ENCODE measurements at regions not wholly inside any gene's neighbourhood (a gene's known extent, or its start where the extent isn't known, plus 50 kb on each side); places are given as distances from the start of the nearest gene placed in this dataset.

DNA sequence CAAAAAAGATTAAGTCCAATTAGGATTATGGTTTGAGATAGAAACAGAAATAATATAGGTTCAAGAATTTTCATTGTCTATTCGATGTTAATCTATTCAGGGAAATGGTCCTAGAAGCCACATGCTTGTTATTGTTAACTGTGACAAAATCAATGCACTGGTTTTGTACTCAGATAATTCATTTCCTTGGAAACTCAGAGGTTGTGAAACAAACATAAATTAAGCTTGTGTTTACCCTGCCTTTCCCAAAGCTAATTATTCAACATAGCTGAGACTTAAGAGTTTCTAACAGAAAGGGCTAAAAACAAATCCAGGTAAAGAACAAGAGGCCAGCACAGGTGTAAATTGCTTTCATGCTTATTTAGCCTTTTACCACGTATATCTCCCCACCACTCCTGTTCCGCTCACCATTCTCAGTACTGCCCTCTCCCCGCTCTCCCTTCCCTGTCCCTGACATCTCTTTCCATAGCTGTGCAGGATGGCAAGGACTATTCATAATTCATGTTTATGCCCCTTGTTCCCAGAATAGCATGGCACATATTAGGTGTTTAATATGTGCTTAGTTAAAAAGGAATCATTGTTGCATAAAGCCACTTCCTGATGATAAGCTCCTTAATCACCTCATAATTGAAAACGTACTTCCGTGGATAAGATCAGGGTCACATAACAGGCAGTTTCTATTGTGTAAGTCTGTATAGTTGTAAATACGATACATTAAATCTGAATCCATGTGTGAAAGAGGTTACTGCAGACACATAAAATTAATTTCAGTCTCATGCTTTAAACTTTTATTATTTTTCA is 131.8 kb upstream of the USP15 start:
- CTCF ChIA-PET: interaction anchor here (0.6 kb wide), 1 partner anchor 412 kb away, joined by 3 read pairs; no protein-coding TSS in a partner anchor
- Mint-ChIP-seq H3K4me1 (ENCODE audit: low read depth) (peaks cover 2% of the 10 kb centered on the region), H3K4me3 (no peak overlapping the region), H3K9me3 (no peaks in the 10 kb centered on the region), H3K27ac (no peak overlapping the region), H3K27me3 (ENCODE audit: low read depth) (peaks cover 3% of the 10 kb centered on the region), H3K36me3 (ENCODE audit: low read depth) (no peaks in the 10 kb centered on the region)
- DNase-seq: no peak
- intact Hi-C loops (cut with micrococcal nuclease): loop anchor here (10.0 kb wide), 1 partner anchor 1444 kb away; no protein-coding TSS in a partner anchor

DNA sequence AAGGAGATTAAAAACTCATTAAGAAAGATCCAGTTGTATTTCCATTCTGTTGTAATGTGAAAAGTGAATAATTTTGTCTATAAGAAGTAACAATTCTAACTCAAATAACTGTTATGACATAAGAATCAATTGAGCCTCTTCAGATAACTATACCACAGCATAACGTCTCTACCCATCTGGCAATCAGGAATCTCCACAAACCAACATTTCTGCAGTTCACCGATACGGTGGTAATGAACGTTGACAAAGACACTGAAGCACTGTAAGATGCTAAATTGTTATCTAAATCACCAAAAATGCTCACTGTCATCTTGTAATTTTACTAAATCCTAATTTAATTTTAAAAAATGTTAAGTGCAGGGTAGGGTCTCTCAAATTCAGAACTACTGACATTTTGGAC is 130.9 kb upstream of the USP15 start:
- H3K4me3 Mint-ChIP-seq: no peak overlapping the region

DNA sequence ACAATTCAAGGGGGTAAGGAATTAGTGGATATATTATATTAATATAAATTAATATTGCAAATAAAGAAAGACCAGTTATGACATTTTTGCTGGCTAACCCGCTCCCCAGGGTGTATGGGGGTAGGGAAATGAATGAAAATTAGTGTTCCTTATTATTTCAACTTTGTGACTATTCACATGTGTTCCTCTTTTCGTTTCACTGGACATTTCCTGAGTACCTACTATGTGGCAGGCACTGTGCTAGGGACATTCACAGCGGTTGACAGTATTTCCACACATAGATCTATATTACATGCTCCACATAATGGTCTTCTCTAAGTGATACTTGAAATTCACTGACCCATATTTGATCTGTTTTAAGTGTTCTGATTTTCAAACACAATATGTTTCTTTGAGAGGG is 129.8 kb upstream of the USP15 start:
- Mint-ChIP-seq H3K27me3 (ENCODE audit: low read depth) (no peaks in the 10 kb centered on the region), H3K4me1 (ENCODE audit: low read depth) (no peaks in the 10 kb centered on the region), H3K36me3 (ENCODE audit: low read depth) (no peaks in the 10 kb centered on the region), H3K9me3 (no peaks in the 10 kb centered on the region), H3K4me3 (no peak overlapping the region), H3K27ac (no peak overlapping the region)
- intact Hi-C loops (cut with micrococcal nuclease): no loop called here
- no peak for DNase-seq
- CTCF ChIA-PET: no interaction called here

More for the DNA sequence above, 130.9 kb upstream of the USP15 start:
- Mint-ChIP-seq H3K36me3 (ENCODE audit: low read depth) (no peaks in the 10 kb centered on the region), H3K27ac (no peak overlapping the region), H3K27me3 (ENCODE audit: low read depth) (no peaks in the 10 kb centered on the region), H3K4me1 (ENCODE audit: low read depth) (no peaks in the 10 kb centered on the region), H3K9me3 (no peaks in the 10 kb centered on the region)
- DNase-seq: no peak
- intact Hi-C loops (cut with micrococcal nuclease): loop anchor here (10.0 kb wide), 1 partner anchor 1444 kb away; no protein-coding TSS in a partner anchor
- CTCF ChIA-PET: no interaction called here

DNA sequence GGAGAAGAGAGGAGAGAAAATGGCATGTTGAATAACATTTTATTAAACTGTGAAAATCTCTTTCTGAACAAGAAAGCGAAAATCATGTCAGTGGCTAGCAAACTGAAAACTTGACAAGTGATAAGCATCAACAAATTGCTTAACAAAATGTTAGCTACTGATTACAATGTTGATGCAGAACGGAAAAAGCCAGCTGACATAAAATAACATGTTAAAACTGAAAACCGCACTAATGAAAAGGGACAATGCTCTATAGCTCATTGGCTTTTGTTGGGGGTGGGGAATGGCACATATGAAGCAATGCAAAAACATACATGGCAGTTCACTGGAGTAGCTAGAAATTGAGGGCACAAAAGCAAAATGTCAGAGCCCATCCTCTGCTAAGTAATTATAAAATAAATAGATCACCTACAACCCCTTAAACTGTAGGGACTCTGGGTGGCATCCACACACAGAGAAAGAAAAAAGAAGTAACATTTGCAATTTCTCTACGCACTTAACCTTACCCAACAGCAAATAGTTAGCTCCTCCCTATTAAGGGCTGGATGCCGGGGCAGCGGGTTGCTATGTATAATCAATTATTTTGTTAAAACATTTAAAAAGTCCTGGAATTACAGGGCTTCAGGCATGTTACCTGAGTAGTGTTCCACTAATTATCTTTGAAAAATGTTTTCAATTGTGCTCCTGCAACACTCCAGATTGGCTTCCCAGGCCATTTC is 129.2 kb upstream of the USP15 start:
- H3K27me3 Mint-ChIP-seq (ENCODE audit: low read depth): no peaks in the 10 kb centered on the region
- no peaks in the 10 kb centered on the region for H3K4me1 Mint-ChIP-seq (ENCODE audit: low read depth)
- H3K27ac Mint-ChIP-seq: no peak overlapping the region
- intact Hi-C loops (cut with micrococcal nuclease): no loop called here
- H3K4me3 Mint-ChIP-seq: no peak overlapping the region
- no peaks in the 10 kb centered on the region for H3K36me3 Mint-ChIP-seq (ENCODE audit: low read depth)
- DNase-seq: no peak
- no peaks in the 10 kb centered on the region for H3K9me3 Mint-ChIP-seq
- CTCF ChIA-PET: no interaction called here

DNA sequence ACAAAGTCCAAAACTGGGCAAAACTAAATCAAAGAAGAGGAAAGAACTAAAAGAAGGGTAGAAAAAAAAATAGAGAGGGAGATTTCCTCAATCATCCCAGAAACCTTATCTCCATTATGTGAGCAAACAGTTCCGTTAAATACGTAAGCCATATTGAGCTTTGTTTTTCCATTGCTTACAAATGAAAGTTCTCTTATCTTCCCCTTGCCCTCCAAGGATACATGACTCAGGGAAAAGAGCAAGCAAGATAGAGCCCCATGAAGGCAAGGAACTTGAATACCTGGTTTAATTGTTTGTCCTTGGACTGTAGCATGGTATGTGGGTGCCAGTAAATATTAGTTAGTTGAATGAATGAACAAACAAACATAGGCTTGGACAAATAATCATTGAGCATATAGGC is 126.8 kb upstream of the USP15 start:
- DNase-seq: no peak
- no peaks in the 10 kb centered on the region for H3K36me3 Mint-ChIP-seq (ENCODE audit: low read depth)
- no peaks in the 10 kb centered on the region for H3K9me3 Mint-ChIP-seq
- no peaks in the 10 kb centered on the region for H3K4me1 Mint-ChIP-seq (ENCODE audit: low read depth)
- no peaks in the 10 kb centered on the region for H3K27me3 Mint-ChIP-seq (ENCODE audit: low read depth)
- no peak overlapping the region for H3K27ac Mint-ChIP-seq
- CTCF ChIA-PET: no interaction called here
- no peak overlapping the region for H3K4me3 Mint-ChIP-seq
- intact Hi-C loops (cut with micrococcal nuclease): no loop called here

DNA sequence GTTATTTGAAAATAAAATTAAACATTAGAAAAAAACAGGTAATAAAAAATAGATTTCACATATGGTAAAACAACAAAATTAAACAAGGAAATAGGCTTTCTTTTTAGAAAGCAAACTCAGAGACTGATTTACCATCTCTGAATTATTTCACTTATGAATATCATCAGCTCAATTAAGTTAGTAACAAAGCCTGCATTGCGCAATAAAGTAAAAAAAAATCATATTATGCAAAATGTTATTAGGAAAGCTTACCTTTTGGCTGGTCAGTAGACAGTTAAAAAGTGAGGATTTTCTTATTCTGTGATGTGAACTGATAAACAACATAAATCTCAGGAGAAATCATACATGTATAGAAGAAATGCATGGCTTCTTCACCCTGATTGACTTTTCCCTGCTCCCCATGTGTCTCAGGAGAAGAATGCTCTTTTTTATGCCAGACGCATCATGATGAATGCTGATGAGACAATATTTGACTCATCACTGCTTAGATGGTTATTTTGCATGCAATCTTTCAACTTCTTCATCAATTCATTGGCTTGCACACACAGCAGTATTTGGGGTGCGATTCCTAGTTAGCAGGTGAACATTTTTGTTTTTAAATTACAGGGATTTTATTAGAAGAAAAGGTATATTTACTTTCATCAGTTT is 124.5 kb upstream of the USP15 start:
- Mint-ChIP-seq H3K27ac (no peak overlapping the region), H3K4me1 (ENCODE audit: low read depth) (no peaks in the 10 kb centered on the region), H3K9me3 (no peaks in the 10 kb centered on the region), H3K4me3 (no peak overlapping the region), H3K27me3 (ENCODE audit: low read depth) (no peaks in the 10 kb centered on the region), H3K36me3 (ENCODE audit: low read depth) (no peaks in the 10 kb centered on the region)
- no peak for DNase-seq
- CTCF ChIA-PET: interaction anchor here (0.9 kb wide), 1 partner anchor 12 kb away, joined by 3 read pairs; no protein-coding TSS in a partner anchor
- intact Hi-C loops (cut with micrococcal nuclease): no loop called here

DNA sequence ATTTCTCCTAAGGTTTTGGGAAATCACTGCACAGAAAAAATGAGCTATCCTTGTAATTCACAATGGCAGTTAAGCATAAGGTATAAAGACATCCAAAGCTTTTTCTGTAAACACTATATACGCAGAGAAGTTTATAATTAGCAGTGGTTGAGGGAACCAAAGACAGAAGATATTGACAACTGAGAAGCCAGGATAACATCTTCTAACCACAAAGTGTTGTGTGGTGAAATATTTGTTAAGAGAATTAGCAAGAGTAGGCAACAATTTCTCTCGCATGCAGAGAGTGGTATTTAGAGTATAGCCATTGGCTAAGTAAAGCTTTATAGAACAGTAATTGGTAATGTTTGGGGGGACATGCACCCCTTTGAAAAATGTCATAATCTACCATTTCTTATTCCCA is 123.7 kb upstream of the USP15 start:
- no peak for DNase-seq
- no peaks in the 10 kb centered on the region for H3K9me3 Mint-ChIP-seq
- no peaks in the 10 kb centered on the region for H3K36me3 Mint-ChIP-seq (ENCODE audit: low read depth)
- H3K4me1 Mint-ChIP-seq (ENCODE audit: low read depth): no peaks in the 10 kb centered on the region
- CTCF ChIA-PET: interaction anchor here (0.7 to 0.9 kb wide), 2 partner anchors 12 to 188 kb away, joined by 3 read pairs; no protein-coding TSS in a partner anchor
- no peak overlapping the region for H3K4me3 Mint-ChIP-seq
- intact Hi-C loops (cut with micrococcal nuclease): no loop called here
- H3K27me3 Mint-ChIP-seq (ENCODE audit: low read depth): no peaks in the 10 kb centered on the region
- H3K27ac Mint-ChIP-seq: no peak overlapping the region

DNA sequence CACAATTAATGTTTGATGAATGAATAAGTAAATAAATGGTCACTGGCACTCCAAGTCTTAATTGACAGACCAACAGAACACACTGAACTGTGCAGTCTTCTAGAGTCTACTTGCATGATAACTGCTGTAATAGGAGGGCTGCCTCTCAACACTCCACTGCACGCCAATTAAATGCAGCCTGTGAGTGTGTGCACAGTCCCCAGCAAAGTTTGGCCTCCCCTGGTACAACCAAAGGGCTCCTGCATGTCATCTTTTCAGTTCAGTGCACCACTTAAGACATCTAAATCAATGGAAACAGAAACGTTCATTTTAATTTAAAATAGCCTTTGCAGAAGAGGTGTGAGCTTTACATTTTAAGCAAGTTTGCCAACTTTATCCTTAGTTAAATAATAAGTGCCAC is 121.7 kb upstream of the USP15 start:
- intact Hi-C loops (cut with micrococcal nuclease): no loop called here
- no peaks in the 10 kb centered on the region for H3K4me1 Mint-ChIP-seq (ENCODE audit: low read depth)

DNA sequence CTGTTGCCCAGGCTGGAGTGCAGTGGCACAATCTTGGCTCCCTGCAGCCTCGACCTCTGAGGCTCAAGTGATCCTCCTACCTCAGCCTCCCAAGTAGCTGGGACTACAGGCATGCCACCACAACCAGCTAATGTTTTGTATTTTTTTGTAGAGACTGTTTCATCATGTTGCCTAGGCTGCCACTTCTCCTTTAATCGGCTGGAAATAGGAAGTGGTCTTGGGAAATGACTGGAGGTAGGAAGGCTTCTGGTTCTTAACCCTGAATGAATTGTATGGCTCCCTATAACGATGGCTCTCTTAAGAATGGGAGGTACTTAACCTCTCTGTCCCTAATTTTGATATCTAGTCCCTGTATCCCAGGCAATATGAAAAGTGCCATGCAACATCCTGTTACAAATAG is 113.9 kb upstream of the USP15 start:
- no peaks in the 10 kb centered on the region for H3K27me3 Mint-ChIP-seq (ENCODE audit: low read depth)
- peaks cover 1% of the 10 kb centered on the region for H3K9me3 Mint-ChIP-seq
- no peak overlapping the region for H3K4me3 Mint-ChIP-seq
- intact Hi-C loops (cut with micrococcal nuclease): no loop called here
- CTCF ChIA-PET: no interaction called here
- no peaks in the 10 kb centered on the region for H3K4me1 Mint-ChIP-seq (ENCODE audit: low read depth)
- H3K27ac Mint-ChIP-seq: no peak overlapping the region
- H3K36me3 Mint-ChIP-seq (ENCODE audit: low read depth): no peaks in the 10 kb centered on the region
- DNase-seq: no peak

More for the DNA sequence above, 121.7 kb upstream of the USP15 start:
- Mint-ChIP-seq H3K36me3 (ENCODE audit: low read depth) (no peaks in the 10 kb centered on the region), H3K27ac (no peak overlapping the region), H3K9me3 (no peaks in the 10 kb centered on the region), H3K4me3 (no peak overlapping the region), H3K27me3 (ENCODE audit: low read depth) (no peaks in the 10 kb centered on the region)
- CTCF ChIA-PET: no interaction called here
- no peak for DNase-seq

DNA sequence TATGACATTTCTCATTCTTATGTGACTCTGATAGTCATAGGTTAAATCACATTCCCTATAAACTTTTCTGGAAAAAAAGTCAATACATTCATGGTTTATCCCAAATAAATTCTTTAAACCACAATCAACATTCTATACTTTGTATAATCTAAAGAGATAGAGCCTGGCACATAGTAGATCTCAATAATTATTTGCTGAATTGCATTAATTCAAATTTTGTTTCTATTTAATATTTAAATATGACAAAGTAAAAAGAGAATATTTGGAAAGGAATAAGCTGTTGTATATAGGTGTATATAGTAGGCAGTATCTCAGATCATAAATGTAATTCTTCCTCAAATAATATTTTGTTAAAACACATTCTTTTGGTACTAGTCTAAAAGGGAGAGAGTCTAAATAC is 102.2 kb upstream of the USP15 start:
- H3K36me3 Mint-ChIP-seq (ENCODE audit: low read depth): no peaks in the 10 kb centered on the region
- no peak for DNase-seq
- H3K27ac Mint-ChIP-seq: no peak overlapping the region
- H3K4me1 Mint-ChIP-seq (ENCODE audit: low read depth): peaks cover 29% of the 10 kb centered on the region
- intact Hi-C loops (cut with micrococcal nuclease): loop anchor here (2.0 kb wide), 1 partner anchor 33 kb away; no protein-coding TSS in a partner anchor
- no peak overlapping the region for H3K4me3 Mint-ChIP-seq
- CTCF ChIA-PET: interaction anchor here (1.1 kb wide), 1 partner anchor 642 kb away, joined by 4 read pairs; no protein-coding TSS in a partner anchor
- no peaks in the 10 kb centered on the region for H3K27me3 Mint-ChIP-seq (ENCODE audit: low read depth)
- H3K9me3 Mint-ChIP-seq: no peaks in the 10 kb centered on the region

DNA sequence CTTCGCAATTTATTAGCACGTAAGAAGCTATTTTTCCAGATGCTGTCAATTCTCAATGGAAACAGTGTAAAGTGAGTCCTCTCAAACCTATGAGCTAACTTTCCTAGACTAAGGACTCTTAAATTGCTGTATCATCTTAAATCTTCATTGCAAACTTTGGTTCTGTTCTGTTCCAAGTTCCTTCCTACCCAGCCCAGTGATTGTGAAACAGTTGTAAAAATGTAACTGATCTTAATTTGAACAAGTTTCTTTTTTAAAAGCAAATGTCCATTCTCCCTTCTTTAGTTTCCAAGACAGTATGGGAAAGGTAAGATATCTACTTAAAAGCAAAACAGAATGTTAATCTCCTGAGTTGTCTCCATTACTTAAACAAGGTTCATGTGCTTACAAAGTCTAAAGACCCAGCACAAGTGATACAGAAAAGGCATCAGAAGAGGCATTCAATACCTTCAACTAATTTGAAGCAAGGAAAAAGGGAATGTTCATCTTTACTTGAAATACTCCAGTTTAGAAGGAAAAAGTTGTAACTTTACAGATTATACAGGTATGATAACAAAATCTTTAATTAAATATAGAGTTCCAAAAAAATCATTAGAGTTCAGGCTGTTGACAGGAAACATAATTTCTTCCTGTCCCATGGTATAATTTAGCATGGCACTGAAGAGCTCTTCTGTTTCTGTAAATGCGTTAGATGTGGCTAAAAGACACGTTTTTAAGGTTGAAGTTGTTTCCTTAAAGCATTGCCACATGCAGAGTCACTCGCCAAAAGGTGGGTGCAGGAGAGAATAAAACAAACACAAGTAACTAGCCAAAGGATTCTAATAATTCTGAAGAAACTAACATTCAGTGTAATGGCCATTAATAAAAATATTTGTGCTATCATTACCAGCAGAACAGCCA is 101.5 kb upstream of the USP15 start:
- Mint-ChIP-seq H3K4me3 (peak overlapping the region; percentile 3), H3K27me3 (ENCODE audit: low read depth) (no peaks in the 10 kb centered on the region), H3K4me1 (ENCODE audit: low read depth) (peaks cover 30% of the 10 kb centered on the region), H3K9me3 (no peaks in the 10 kb centered on the region), H3K27ac (no peak overlapping the region), H3K36me3 (ENCODE audit: low read depth) (no peaks in the 10 kb centered on the region)
- peak; percentile 15 for DNase-seq
- intact Hi-C loops (cut with micrococcal nuclease): loop anchor here (2.0 kb wide), 1 partner anchor 32 kb away; no protein-coding TSS in a partner anchor
- CTCF ChIA-PET: interaction anchor here (0.6 kb wide), 1 partner anchor 704 kb away, joined by 5 read pairs; no protein-coding TSS in a partner anchor
